ENCODE measurements at regions not wholly inside any gene's neighbourhood (a gene's known extent, or its start where the extent isn't known, plus 50 kb on each side); places are given as distances from the start of the nearest gene placed in this dataset.
A peak's percentile ranks its signal among the peaks of the same experiment; 100 is the strongest.

DNA sequence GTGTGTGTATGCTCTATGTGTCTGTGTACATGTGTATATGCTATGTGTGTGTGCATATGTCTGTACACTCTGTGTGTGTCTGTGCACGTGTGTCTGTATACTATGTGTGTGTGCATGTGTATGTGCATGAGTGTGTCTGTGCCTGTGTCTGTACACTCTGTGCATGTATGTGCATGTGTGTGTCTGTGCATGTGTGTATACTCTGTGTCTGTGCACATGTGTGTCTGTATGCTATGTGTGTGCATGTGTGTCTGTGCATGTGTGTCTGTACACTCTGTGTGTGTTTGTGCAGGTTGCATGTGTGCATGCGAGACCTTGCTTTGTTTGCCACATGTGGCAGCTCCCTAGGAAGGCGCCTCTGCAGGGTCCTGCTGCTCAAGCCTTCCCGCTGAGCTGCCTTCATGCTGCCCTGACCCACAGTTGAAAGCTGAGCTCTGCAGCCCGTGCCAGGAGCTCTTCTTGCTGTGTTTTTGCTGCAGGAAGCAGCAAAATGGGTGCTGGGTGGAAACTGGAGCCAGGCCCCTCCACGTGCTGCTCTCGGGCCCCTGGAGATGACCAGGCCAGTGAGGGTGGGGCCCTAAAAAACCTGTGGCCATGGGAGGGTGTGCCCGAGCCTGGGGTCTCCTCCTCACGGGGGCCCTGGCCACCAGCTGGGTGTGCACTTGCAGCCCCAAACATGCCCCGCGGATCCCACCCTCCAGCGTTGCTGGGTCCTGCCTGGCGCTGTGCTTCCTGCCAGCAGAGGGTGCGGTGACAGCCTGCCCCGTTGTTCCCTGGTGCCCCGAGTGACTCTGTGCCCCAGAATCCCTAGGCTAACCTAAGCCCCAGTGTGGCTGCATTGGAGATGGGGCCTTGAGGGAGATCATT is 109.1 kb downstream of the DACT2 start:
- DNase-seq = no peak

DNA sequence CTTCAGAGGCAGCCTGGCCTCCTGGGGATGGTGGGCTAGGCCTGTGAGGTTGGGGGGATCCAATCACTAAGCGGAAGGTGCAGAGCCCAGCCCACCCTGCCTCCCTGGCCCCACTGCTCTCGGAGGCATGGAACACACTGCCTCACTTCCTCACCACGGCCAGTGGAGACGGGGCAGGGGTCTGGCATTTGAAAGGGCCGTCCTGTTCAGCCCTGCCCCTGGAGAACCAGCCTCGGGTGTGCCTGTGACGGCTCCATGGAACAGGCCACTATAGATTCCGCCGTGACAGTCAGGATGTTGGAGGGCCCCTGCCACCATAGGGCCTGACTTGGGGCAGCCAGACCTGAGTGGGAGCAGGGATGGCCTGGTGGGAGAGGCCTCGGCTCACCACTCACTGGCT is 110.2 kb downstream of the DACT2 start:
- no peak for DNase-seq

DNA sequence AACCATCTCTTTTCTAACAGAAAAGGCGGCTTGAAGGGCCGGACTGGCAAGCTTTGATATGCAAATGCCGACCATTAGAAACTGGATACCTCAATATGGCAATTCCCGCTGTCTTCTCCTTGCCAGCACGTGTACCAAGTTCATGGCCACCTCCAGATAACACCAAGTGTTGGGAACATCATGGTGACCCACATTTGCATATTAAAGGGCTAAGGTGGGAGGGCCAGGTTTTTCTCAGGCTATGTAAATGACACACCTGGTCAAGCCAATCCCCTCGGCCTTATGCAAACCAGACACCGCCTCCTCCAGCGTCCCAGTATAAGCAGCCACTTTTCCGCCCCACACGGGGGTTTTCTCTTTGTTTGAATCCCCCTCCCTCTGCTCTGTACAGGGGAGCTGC is 110.7 kb downstream of the DACT2 start:
- no peak for DNase-seq

DNA sequence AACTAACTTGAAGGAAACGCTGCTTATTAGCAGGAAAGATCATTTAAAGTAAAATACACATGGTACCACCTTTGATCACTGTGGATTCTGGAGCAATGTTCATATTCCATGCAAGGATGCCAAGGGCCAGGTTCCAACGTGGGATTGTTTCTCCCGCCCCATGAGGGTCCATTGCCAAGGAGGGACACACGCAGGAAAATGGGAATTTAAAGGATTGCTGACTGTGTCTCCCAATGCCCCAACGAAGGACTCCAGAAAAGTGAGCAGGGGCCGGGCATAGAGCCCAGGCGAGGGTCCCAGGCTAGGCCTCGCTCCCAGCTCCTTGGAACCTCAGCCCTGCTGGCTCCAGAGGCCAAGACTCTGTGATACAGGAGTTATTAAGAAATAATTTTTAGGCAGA is 111.2 kb downstream of the DACT2 start:
- DNase-seq = no peak

DNA sequence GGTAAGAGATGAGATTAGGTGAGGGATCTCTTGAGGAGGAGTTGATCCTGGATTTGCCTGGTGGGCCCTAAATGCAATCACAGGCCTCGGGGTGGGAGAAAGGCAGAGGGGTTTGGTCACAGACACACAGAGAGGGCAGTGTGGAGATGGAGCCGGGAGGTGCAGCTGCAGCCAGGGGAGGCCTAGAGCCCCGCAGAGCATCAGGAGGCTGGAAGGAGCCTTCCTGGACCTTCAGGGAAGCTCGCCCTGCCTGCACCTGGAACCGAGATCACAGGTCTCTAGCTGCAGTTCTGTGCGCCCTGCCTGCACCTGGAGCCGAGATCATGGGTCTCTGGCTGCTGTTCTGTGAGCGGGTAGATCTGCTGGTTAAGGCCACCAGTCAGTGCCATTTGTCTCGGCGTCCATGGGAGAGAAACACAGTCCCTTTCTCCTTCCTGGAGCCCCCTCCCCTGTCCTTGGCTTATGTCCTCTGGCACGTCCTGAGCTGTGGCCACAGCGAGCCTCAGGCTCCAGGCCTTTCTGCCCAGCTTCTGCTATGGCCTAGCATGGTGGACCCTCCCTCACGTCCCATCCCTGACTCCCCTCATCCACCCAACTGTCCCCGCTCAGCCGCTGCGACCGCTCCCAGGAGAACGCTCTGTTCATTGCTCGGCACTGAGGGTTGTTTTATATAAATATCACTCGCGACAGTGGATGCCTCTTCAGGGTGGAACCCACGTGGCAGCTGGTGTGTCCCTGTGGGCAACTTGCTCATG is 112.0 kb downstream of the DACT2 start:
- DNase-seq = no peak

DNA sequence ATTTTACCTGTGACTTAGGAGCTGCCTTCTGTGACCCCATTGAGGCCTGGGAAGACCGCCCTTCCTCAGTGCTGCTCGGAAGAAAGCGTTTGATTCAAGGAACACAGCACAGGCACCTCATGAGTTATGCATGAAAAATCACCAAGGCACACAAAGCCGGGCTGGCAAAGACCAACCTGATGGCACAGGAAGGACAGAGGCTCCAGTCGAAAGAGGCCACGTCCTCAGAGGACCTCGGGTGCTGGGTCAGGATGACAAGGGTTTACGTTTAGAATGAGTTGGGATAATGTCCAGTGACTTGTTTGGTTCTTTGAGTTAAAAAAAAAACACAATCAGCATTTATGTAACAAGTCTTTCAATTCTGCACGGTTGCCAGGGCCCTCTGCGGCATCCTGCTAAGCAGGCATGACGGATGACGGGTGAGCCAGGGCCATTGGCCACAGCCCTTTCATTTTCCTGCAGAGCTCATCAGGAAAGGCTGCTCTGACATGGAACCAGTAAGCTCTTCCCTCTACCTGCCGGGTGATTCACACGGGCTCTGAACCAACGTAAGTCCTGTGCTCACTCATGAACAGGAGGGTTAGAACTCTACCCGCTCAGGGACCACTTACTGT is 112.8 kb downstream of the DACT2 start:
- DNase-seq = no peak

DNA sequence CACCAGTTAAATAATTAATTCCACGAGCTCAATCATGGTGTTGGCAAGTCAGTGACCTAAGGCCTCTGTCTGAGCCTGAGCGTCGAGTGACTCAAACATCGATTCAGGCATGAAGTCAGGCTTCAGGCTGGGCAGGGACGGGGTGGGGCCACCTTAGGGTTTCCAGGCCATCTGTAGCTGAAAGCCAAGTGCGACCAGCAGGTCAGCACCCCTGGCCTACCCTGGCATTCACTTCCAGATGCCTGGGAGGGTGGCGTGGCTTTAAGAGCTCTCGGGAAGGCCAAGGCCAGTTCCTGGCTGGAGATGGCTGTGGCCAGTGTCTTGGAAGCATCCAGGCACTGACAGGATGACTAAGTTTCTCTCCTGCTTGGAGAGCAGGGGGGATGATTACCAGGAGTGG is 113.4 kb downstream of the DACT2 start:
- no peak for DNase-seq

DNA sequence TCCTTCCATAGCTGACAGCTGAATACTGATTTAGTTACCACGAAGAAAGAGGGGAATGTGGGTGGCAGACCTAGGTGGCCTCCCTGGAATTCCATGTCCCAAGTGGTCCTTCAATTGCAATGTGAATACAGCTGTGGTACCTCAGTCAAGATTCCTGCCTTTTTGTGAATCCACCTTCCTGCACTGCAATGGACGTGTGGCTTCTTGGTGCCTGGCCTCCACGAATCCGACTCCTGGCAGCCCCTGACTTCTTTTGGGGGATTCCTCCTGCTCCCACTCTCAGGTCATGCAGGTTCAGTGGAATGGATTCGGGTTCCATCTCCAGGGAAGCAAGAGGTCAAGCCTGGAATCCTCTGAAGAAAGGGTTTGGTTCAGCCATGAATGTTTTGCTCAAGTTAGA is 117.8 kb downstream of the DACT2 start:
- no peak for DNase-seq

DNA sequence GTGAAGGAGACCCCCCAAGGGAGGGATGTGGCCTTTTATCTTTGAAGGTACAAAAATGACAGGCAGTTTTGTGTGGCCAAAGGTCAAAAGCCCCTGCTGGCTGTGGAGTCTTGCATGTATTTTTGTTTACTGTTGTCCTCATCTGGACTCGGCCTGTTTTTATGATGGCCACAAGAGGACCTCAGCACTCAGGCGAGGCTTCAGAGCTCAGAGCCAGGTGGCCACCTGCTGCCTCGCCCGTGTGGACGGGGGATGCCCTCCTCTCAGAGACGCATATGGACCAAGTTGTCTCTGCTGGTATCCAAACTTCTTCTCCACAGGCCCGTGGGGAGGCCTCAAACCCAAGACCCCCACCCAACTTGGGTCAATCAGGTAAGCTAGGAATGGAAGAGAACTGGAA is 118.2 kb downstream of the DACT2 start:
- no peak for DNase-seq

DNA sequence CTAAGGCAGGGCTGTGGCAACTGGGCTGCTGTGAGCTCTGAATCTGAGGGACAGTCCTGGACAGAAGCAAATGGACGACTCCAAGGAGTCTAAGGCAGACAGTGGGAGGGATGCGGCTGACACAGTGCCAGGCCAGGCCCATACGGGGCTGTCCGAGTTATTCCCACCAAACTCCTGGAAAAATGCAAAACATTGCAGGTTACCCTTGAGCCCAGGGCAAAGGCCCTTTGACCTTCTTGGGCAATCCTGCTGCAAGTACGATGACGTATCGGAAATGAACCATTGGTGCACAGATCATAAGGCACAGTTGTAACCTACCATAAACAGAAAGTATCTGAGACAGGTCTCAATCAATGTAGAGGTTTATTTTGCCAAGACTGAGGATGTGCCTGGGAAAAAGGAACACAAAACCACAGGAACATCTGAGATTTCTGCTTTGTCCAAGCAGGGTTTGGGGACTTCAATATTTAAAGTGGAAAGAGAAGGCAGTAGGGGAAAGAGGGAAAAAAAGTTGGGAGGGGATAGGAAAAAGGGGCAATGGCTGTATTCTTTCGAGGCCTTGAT is 118.9 kb downstream of the DACT2 start:
- no peak for DNase-seq

DNA sequence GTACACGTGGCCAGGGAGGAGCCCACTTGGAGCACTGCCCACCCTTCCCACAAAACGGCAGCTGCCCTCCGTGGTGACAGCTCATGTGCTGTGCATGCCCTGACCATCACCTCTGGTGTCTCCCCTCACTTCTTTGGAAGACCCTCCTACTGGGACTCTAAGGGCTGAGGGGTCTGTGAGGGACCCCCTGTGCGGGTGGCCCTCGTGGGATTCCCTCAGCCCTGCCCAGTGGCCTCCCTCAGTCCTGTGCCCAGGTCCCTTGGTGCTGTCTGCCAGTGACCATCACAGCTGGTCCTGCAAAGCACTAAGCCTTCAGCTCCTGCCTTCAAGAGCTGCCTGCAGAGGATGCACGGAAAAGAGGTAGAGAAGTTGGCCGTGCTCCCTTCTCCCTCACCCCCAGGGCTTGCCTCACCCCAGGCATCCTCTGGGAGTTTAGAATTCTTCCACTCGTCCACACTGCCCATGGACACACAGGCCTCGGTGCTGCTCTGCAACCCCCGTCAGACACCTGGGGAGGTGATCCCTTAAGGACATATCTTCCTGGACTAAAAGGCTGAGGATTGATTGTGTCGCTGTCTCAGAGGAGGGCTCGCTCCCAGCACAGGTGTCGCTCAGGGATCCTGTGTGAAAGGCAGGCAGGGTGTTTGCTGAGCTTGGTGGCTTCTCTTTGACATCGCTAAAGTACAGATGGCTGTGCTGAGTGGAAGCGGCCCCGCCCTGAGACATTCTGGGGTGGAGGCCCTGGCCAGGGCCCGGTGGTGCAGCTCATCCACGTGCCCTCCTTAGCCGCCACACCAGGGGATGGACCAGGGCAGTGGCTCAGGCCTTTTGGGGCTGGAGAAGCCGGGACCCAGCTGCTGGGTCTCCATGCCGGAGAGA is 119.5 kb upstream of the FRMD1 start:
- DNase-seq = no peak

DNA sequence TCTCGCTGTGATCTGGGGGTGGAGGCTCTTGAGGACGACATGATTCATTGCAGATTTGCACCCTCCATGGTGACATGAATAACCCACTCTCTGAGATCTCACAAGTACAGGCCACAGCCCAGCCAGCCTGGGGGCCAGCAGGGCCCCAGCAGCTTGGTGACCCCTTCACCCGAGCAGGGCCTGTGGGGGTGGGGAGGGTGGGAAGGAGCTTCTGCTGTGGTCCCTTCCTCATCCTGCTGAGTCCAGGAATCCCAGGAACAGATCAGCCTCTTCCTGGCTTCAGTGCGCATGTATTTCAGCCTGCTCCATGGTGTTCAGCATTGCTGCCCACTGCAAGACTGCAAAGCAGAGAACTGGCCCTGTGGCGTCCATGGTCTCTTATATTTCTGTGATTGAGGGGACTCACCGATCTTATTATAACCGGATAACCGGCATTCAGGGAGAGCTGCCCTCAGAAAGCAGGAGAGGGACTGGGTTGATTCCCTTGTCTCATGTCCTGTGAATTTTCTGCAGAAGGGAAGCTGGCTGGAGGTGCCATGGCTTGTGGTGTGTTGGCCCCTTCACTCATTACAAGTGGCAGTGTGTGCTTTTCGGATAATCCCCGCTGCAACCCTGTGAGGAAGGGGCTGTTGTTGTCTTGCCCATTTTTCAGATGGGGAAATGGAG is 118.8 kb upstream of the FRMD1 start:
- no peak for DNase-seq

DNA sequence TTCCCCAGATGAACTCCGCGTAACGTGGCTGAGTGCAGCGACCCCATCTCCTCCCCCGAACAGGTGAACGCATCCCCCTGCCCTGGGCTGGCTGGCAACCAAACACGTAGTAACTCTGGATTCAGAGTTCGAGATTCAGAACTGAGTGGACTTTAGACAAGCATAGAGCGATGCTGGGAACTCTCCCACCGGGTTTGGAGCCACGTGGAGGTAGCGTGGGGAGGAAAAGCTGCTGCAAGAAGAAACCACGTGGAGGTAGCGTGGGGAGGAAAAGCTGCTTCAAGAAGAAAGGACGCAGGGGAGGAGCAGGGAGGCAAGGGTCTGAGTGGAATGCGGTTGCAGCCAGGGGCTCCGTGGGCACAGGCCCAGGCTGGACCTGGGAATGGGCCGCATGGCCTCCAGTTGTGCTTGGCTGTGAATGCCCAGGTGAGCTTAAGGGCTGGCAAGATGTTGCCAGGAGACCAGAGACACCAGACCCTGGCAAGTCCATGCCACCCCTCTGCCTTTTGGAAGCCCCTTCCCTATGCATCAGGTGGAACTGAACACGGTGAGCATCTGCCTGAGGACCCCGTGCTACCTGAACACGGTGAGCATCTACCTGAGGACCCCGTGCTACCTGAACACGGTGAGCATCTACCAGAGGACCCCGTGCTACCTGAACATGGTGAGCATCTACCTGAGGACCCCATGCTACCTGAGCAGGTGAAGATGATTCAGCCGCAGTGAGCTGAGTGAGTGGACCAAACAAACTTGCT is 118.0 kb upstream of the FRMD1 start:
- DNase-seq = no peak

DNA sequence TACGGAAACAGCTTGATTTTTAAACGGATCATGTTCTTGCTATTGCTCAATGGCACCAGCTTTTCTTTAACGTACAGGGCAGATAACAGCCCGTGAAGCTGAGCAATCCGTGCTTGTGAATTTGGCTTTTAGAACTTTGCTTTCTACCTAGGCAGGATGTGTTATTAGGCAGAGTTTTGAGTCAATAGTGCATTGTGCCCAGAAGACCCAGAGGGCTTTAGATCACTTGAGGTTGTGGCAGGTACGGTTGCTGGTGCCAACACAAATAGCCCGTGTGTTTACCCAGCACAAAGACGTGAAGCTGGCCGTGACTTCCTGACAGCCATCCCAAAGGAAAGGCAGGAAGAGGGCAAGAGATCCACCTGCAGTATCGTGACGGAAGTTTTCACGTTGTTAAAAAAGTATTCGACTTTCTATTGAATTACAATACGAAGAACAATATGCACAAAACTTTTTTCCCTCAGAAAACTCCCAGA is 117.4 kb upstream of the FRMD1 start:
- peak; percentile 76 for DNase-seq

DNA sequence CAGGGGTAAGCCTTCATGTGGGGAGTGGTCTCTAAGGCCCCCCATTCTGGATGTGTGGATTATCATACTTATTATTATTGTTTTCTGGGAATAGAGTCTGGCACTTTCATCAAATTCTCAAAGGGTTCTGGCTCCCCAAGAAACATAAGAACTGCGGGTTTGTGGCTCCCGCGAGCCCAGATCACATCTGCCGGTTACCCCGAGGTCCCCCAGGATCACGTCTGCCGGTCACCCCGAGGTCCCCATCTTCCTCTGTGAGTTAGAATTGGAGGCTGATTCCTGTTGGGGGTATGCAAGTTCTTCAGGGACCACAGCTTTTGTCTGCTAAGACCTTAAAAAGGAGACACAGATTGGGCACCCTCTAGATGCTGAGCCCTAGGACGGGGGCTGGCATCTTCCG is 116.7 kb upstream of the FRMD1 start:
- no peak for DNase-seq

DNA sequence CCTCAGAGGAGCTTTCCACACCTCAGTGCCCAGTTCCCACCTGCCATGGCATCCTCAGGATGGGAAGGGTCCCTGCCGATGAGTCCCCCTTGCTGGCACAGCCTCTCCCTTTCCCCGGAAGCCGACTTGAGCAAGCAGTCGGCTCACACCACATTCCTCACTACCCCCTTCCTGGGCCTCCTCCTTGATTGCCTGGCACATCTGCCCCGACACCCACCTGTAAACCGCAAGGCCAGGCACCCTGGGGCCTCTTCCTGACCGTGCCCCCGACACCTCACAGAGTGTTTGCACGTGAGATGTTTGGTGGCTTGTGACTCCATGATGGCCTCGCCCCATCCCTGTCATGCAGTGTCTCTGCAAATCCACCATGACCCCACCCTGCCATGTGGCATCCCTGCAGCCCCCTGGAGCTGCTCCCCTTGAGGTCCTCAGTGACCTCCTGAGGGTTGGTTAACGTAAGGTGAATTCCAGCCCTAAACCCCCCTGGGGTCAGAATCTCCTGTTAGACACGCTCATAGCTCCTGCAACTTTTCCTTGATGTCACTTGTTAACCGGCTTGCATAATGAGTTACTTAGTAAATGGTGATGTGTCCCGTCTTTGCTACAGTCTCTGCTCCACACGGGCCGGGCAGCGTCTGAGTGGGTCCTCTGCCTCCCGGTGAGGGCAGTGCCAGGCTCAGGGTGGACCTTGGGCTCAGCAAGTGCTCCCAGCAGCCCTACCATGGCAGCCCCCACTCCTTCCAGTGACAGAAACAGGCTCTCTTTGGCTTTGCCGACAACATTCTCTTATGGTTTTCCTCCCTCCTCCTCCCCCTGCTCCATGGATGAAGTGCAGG is 115.9 kb upstream of the FRMD1 start:
- no peak for DNase-seq

DNA sequence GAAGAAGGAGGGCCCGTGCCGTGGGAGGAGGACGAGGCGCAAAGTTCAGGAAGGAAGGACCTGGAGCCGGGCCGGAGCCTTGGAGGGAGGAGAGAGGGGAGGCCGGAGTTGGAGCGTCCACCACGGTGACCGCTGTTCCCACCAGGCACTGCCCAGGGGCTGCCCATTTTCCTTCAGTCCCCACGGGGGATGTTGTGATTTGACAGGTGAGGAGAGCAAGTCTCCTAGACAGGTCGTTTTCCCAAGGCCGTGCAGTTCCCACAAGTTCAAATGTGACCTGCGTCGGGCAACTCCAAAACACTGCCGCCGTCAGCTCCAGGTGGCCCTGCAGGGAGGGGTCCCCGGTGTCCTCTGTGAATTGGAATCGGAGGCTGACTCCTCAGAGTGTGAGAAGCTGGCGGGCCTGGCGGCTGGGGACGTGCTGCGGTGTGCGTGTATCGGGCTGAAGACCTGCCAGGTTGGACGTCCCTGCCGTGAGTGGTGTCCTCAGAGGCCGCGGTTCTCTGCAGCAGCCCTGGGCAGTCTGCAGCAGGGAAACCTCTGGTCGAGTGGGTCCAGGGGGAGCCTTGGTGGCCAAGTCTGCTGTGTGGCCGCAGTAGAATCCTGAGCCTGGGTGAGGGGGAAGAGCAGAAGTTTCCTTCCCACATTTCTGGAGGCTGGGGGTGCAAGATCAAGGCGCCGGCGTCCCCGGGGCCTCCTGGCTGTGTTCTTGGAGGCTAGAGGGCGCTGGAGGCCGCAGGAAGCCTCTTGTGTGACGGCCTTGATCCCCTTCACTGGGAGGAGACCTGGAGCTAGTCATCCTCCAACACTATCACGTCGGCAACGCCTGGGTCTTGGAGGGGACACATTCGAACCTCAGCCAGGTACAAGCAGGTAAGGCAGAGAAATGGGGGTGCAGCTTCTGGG is 115.1 kb upstream of the FRMD1 start:
- peak; percentile 75 for DNase-seq

DNA sequence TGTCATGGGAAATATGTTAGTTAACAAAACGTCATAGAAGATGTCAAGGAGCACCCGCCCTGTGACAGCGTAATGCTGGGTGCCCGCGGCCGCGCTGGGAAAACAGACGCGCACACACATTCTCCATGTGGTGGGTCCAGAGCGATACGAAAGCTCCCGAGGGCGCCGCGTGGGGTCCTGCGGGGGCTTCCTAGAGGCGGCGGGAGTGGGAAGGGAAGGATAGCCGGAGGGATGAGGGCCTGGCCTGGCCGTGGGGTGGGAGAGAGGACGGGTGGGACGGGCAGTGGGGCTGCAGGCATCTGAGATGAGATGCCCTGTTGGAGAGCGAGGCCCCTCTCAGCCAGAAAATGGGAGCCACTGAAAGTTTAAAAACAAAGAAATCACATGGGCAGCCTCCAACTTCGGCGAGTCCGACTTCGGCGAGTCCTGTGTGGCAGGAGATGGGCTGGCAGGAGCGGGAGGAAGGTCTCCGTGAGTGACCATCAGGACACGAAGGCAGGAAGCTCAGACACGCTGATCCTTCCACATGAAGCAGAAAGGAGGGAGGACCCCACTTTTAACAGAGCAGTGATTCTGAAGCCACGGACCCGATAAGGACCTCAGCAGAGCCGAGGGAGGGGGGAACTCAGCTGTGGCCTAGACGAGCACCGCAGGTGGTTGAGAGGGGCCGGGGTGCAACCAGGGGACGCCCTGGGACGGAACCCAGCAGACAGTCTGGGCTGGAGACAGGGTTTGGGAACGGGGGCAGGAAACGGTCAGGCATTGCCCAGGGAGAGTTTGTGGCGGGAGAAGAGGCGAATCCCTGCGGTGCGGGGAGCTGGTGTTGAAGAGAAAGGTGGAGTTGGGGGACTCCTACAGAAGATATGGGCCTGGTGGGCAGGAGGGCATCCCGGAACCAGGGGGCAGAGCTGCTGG is 114.1 kb upstream of the FRMD1 start:
- DNase-seq = no peak
